ENCODE measurements at regions not wholly inside any gene's neighbourhood (a gene's known extent, or its start where the extent isn't known, plus 50 kb on each side); places are given as distances from the start of the nearest gene placed in this dataset.

GRCh38 chr22:47228767-47229166 lies 466.3 kb downstream of the TBC1D22A start:
- TF ChIP-seq GABPA (IDR thresholded peaks at IDR 0.05; ENCODE audit: low read depth) (no peak), POLR2AphosphoS5 (IDR thresholded peaks at IDR 0.05; ENCODE audit: low read depth) (no peak)
- TF ChIP-seq, protein P1, sequence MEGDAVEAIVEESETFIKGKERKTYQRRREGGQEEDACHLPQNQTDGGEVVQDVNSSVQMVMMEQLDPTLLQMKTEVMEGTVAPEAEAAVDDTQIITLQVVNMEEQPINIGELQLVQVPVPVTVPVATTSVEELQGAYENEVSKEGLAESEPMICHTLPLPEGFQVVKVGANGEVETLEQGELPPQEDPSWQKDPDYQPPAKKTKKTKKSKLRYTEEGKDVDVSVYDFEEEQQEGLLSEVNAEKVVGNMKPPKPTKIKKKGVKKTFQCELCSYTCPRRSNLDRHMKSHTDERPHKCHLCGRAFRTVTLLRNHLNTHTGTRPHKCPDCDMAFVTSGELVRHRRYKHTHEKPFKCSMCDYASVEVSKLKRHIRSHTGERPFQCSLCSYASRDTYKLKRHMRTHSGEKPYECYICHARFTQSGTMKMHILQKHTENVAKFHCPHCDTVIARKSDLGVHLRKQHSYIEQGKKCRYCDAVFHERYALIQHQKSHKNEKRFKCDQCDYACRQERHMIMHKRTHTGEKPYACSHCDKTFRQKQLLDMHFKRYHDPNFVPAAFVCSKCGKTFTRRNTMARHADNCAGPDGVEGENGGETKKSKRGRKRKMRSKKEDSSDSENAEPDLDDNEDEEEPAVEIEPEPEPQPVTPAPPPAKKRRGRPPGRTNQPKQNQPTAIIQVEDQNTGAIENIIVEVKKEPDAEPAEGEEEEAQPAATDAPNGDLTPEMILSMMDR (IDR thresholded peaks at IDR 0.05; ENCODE audit: insufficient read depth, low read length) = no peak

All from HL-60 (cell line).